NCI-H1048 (cell line): ENCODE measurements at regions not wholly inside any gene's neighbourhood (a gene's known extent, or its start where the extent isn't known, plus 50 kb on each side); places are given as distances from the start of the nearest gene placed in this dataset.

ENCODE experiments used
- DNase-seq: peaks from one replicate; lab custom pipeline; 2025; lab: John Stamatoyannopoulos, UW

- DNase-seq, result no peak
Measured at GRCh38 chr10:128808921-128809440, 658.1 kb upstream of the MGMT start.

DNA sequence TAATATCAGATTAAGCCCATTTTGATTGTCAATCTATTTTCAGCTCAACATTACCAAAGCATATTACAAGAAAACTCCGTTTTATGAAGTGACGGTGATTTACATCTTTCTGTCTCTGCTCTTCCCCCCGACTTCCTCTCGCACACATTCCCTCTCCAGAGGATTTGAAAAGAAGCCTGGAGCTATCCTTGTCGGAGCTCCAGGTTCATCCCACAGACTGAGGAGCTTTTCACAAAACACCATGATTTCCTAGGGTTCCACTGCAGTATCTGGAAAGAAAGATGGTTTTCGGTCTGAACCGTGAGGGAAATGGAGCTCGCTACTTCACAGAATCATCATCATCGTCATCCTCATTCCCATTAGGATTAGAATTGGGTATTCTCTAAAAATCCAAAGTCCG lies 655.5 kb upstream of the MGMT start:
- no peak for DNase-seq

GRCh38 chr10:128812000-128812399 lies 655.0 kb upstream of the MGMT start:
- DNase-seq, result no peak

DNA sequence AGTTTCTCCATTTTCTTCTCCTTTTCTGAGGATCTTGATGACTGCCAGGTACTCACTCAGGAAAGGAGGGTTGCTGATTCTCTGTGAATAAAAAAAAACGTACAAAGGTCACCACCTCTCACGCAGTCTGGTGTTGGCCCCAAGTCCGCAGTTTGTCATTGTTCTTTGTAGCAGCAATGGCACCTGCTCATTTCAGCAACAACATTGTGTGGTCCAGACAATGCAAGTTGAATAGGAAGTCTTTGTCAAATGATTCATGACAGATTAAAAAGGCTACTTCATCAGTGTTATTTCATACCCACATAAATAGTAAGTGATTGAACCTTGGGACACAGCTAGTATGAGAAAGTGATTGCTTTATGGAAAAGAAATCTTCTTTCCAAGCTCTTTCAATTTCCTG lies 653.5 kb upstream of the MGMT start:
- no peak for DNase-seq

GRCh38 chr10:128814024-128814423 lies 653.0 kb upstream of the MGMT start:
- no peak for DNase-seq

DNA sequence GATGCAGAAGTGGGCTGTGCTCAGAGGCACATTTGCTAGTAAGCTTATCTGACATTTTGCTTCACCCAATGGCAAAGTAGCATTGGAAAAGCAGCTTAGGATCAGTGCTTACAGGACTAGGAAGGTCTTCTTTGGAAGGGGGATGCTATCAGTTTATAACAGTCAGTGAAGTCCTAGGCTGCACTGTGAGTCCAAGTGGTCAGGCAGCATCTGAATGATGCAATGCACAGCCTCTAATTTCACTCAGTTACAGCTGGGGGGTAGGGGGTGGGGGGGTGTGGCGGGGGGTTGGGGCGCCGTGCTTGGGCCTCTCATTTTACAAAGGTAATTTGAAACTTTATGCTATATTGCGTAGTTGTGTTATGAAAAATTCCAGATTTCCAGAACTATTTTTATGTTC lies 652.3 kb upstream of the MGMT start:
- no peak for DNase-seq

DNA sequence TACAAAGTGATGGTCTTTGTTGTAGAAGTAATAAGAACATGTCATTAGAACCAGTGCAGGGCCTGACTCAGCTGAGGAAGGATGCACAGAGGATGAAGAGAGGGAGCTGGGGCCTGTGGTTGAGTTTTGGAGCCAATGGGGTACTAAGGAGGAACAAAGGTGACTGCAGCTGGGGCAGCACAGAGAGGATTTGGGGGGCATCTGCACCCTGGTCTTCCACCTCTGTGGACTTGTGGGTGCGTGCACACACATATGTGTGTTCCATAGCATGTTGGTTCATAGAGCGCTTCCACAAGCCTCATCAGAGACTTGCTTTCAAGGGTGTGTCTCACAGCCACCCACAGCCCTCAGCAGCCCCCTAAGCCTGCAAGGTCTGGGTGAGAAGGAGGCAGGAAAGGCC lies 650.3 kb upstream of the MGMT start:
- no peak for DNase-seq

DNA sequence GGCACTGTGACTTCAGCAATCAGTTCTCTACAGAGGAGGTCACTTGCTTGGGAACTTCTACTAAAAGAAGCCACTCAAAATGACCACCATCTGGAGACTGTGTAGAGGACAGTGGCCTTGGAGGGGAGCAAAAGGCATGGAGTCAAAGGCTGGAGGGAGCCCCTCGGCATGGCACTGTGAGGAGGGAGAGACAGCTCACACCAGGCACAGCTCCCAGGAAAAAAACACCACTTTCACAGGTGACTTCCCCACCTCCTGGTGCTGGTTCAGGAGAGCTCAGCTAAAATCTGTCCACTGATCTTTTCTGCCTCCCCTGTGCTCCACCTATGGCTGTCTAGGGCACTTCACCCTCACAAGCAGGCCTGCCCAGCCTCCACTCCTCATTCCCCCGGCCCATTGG lies 649.4 kb upstream of the MGMT start:
- no peak for DNase-seq

DNA sequence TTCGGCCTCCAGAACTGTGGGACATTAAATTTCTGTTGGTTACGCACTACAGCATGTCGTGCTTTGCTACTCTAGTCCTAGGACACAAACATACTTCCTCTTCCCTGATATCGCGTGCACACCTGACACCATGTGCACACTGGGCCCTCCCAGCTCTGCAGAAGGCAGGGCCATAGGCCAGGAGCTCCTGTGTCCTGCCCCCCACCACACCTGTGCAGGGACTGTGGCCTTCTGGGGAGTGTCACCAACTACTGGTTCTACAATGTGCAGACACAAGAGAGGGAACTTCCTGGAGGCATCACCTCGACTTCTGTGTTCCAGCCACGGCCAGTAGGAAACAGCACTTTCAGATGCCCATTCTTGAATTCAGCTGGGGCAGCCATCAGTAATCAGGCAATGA lies 646.4 kb upstream of the MGMT start:
- DNase-seq, result no peak

- no peak for DNase-seq
Measured at GRCh38 chr10:128823201-128823600, 643.8 kb upstream of the MGMT start.

DNA sequence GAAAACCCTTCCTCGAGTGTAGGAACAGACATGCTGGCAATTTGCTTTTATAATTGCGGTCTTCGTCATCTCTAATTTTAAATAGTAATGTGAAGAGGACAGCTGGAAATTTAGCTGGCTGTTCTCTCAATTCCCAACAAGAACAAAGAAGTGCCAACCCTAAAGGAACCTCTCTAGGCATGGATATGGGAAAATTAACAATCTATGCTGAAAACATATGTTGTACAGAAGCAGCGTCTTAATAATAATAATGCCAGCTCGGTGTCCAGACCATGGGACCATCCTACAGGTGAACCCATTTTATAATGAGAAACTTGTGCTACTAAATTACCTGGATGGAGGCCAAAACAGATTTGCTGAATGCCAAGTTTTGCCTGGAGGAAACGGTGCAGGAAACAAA lies 641.4 kb upstream of the MGMT start:
- DNase-seq, result no peak

- no peak for DNase-seq
Measured at GRCh38 chr10:128833671-128834070, 633.4 kb upstream of the MGMT start.

DNA sequence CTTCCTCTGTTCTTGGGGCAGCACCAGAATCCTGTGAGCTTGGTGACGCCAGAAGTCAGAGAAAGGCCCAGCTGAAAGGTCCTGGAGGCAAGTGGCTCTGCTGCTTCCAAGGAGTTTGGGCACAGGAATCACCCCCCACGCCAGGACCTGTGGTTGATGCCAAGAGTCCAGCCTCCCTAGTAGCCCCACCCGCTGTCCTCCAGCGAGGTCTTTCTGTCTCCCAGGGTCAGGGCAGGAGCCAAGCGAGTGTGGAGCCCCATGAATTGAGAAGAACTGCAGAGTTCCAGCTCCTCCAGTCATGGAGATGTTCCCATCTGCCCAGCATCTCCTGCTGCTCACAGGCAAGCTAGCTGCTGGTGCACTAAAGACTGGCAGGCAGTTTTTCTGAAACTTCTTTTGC lies 631.7 kb upstream of the MGMT start:
- DNase-seq, result no peak

GRCh38 chr10:128837478-128837877 lies 629.6 kb upstream of the MGMT start:
- DNase-seq, result no peak

GRCh38 chr10:128839134-128839533 lies 627.9 kb upstream of the MGMT start:
- DNase-seq, result no peak

DNA sequence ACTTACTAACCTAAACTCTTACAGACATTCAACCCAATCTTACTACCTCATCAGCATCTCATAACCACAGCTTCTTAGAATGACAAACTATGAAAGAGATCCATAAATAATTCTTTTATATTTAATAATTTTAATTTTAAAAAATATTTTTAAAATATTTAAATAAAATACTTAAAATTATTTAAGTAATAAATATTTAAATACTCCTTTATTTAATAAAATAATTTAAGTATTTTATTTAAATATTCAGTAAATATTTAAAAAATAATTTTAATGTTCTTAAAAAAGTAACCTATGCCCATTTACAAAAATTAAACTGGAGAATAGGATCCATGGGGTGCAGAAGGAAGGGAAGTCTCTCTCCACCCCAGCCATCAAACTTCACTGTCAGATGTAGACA lies 627.3 kb upstream of the MGMT start:
- no peak for DNase-seq

- no peak for DNase-seq
Measured at GRCh38 chr10:128843972-128844371, 623.1 kb upstream of the MGMT start.

- DNase-seq, result no peak
Measured at GRCh38 chr10:128846927-128847326, 620.1 kb upstream of the MGMT start.

GRCh38 chr10:128848810-128849209 lies 618.2 kb upstream of the MGMT start:
- no peak for DNase-seq

DNA sequence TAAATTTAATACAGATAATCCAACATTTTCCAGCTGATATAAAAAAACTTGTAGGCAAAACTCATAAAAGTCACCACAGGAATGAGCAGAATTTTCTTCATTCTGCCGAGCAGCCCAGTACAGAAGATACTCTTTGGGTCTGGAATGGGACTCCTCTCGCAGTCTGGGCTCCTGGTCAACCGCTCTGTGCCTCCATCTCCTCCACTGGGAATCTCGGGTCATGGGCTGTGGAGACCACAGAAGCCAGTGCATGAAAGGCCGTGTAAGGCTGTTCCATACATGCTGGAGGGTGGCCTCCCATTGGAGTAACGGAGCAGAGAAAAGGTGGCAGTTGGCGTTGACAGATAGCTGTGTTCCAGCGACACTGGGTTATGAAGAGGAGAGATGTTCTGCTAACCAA lies 616.4 kb upstream of the MGMT start:
- no peak for DNase-seq

DNA sequence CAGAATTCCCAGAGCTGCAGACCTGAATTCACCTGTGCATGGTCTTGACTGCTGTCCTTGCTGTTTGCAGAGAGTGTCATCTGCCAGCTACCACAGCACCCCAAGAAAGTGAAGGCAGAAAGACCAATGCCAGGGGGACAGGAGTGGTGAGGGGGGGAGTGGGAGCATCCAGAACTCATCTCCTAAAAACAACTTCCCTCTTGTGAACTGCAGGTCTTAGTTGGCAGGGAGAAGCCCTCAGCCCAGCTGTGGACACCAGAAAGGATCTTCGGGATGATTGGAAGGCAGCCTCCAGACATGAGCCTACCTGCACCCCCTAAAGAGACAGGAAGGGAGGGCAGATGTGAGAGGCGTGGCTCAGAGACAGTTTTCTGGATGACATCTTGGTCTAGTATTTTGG lies 615.8 kb upstream of the MGMT start:
- DNase-seq, result no peak

DNA sequence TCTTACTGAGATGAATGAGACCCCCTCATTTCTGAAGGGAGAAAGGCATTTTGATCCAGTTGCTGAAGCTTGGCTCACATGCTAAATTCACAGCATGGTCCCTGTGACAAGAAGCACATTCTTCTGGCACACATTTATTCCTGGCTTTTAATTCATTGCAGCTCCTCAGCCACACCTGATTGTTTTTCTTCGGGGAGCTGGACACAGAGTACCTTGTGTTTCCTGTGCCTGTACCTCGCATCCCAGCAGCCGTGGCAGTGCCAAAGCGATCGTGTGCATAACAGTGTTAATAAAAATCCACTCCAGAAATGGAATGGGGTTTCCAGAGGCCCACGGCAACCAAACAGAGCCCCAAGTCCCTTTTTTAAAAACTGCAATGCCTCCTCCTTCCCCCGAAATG lies 615.3 kb upstream of the MGMT start:
- no peak for DNase-seq

DNA sequence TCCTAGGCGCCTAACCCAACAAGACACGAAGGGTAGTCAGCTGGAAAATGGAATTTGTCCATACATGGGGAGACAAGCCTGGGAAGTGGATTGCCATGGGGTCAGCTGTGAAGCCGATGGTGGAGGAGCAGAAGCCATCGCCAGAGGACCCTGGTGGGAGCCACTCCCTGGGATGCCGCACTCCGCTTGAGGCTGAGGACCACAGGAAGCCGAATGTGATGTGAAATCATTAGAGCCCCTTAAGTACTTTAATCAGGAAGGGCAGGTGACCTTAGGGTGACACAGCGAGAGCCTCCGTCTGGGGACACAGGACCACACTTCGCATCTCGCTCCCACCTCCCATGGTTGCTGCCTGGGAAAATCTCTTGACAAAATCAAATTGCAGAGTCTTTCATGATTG lies 614.6 kb upstream of the MGMT start:
- DNase-seq, result no peak

DNA sequence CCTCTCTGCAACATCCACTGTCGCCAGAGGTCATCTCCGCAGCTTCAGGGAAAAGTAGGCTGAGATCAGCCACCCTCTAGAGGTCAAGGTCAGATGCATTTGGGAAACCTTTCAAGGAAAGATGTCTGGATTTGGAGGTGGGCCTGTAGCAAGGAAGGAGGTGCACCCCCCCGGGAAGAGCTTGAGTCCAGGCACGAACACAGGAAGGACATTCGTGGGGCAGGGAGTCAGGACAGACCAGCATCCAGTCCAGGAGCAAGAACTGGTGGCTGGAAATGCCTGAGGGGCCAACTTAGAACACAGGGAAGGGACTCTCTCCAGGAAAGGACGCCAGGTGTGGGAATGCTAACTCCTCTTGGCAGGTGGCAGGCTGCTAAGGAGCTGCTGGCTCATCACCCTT lies 614.1 kb upstream of the MGMT start:
- DNase-seq, result no peak

GRCh38 chr10:128853537-128853936 lies 613.5 kb upstream of the MGMT start:
- DNase-seq, result no peak
